Endothelial cell (in vitro differentiated cells): ENCODE measurements at regions not wholly inside any gene's neighbourhood (a gene's known extent, or its start where the extent isn't known, plus 50 kb on each side); places are given as distances from the start of the nearest gene placed in this dataset.
"Not testable (repeated sequence)": the region's sequence is repeated elsewhere in the genome, so short reads cannot be mapped to it uniquely, and the experiment has no call there.

ENCODE experiments used
- DNase-seq: peaks from one replicate; pipeline ENCODE4 v3.0.0; 2021; ENCODE audit warnings: low spot score
- H3K27ac Mint-ChIP-seq: one replicate; pipeline ENCODE4 v1.8.0; 2021; ENCODE audit warnings: mixed read lengths, inconsistent platforms; ENCODE audit not compliant: unreplicated experiment
- H3K27me3 Mint-ChIP-seq: one replicate; pipeline ENCODE4 v1.8.0; 2021; ENCODE audit warnings: mild to moderate bottlenecking, moderate library complexity, mixed read lengths, inconsistent platforms; ENCODE audit not compliant: unreplicated experiment
- H3K36me3 Mint-ChIP-seq: one replicate; pipeline ENCODE4 v1.8.0; 2021; ENCODE audit warnings: mild to moderate bottlenecking, low read depth, mixed read lengths, inconsistent platforms; ENCODE audit not compliant: unreplicated experiment
- H3K4me1 Mint-ChIP-seq: one replicate; pipeline ENCODE4 v1.8.0; 2021; ENCODE audit warnings: mild to moderate bottlenecking, mixed read lengths, inconsistent platforms; ENCODE audit not compliant: unreplicated experiment
- H3K4me3 Mint-ChIP-seq: one replicate; pipeline ENCODE4 v1.8.0; 2021; ENCODE audit warnings: mild to moderate bottlenecking, mixed read lengths, inconsistent platforms; ENCODE audit not compliant: unreplicated experiment
- H3K9me3 Mint-ChIP-seq: one replicate; pipeline ENCODE4 v1.8.0; 2021; ENCODE audit warnings: mixed read lengths, inconsistent platforms; ENCODE audit not compliant: unreplicated experiment
- CTCF ChIP-seq: fragments of 200-600 bp; sonication (generic); IDR thresholded peaks from one replicate; pipeline ENCODE4 v1.5.0; 2021; ENCODE audit warnings: antibody characterized with exemption; ENCODE audit not compliant: unreplicated experiment

- H3K27ac Mint-ChIP-seq, result no peak overlapping the region
- H3K9me3 Mint-ChIP-seq, result no peaks in the 10 kb centered on the region
- H3K27me3 Mint-ChIP-seq, result no peaks in the 10 kb centered on the region
- H3K4me1 Mint-ChIP-seq, result no peaks in the 10 kb centered on the region
- H3K4me3 Mint-ChIP-seq, result no peak overlapping the region
- no peaks in the 10 kb centered on the region for H3K36me3 Mint-ChIP-seq
- no peak for DNase-seq
- TF ChIP-seq CTCF, result no peak
Observed at GRCh38 chr4:45215976-45216542, 489.7 kb upstream of the GNPDA2 start.

DNA sequence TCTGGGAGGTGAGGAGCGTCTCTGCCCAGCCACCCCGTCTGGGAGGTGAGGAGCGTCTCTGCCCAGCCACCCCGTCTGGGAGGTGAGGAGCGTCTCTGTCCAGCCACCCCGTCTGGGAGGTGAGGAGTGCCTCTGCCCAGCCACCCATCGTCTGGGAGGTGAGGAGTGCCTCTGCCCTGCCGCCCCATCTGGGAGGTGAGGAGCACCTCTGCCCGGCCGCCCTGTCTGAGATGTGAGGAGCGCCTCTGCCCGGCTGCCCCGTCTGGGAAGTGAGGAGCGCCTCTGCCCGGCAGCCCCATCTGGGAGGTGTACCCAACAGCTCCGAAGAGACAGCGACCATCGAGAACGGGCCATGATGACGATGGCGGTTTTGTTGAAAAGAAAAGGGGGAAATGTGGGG lies 482.1 kb upstream of the GNPDA2 start:
- peaks cover 20% of the 10 kb centered on the region for H3K9me3 Mint-ChIP-seq
- not testable (repeated sequence) for H3K4me3 Mint-ChIP-seq, H3K27me3 Mint-ChIP-seq, H3K4me1 Mint-ChIP-seq, H3K27ac Mint-ChIP-seq, DNase-seq
- peaks cover 15% of the 10 kb centered on the region for H3K36me3 Mint-ChIP-seq

GRCh38 chr4:45207864-45208331 lies 481.5 kb upstream of the GNPDA2 start:
- not testable (repeated sequence) for H3K27ac Mint-ChIP-seq, H3K27me3 Mint-ChIP-seq, H3K4me3 Mint-ChIP-seq, DNase-seq, H3K4me1 Mint-ChIP-seq
- Mint-ChIP-seq H3K9me3 (peaks cover 20% of the 10 kb centered on the region), H3K36me3 (peaks cover 15% of the 10 kb centered on the region)

DNA sequence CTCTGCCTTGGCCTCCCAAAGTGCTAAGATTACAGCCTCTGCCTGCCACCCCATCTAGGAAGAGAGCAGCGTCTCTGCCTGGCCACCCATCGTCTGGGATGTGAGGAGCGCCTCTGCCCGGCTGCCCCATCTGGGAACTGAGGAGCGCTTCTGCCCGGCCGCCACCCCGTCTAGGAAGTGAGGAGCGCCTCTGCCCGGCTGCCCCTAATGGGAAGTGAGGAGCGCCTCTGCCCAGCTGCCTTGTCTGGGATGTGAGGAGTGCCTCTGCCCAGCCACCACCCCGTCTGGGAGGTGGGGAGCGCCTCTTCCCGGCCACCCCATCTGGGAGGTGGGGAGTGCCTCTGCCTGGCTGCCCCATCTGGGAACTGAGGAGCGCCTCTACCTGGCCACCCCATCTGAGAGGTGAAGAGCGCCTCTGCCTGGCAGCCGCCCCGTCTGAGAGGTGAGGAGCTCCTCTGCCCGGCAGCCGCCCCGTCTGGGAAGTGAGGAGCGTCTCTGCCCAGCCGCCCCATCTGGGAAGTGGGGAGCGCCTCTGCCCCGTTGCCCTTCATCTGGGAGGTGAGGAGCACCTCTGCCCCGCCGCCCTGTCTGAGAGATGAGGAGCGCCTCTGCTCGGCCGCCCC lies 481.0 kb upstream of the GNPDA2 start:
- not testable (repeated sequence) for H3K4me3 Mint-ChIP-seq, H3K27ac Mint-ChIP-seq, H3K27me3 Mint-ChIP-seq, H3K4me1 Mint-ChIP-seq, DNase-seq
- Mint-ChIP-seq H3K9me3 (peaks cover 20% of the 10 kb centered on the region), H3K36me3 (peaks cover 15% of the 10 kb centered on the region)

- TF ChIP-seq CTCF, result no peak
- Mint-ChIP-seq H3K27me3 (no peaks in the 10 kb centered on the region), H3K27ac (no peak overlapping the region), H3K9me3 (no peaks in the 10 kb centered on the region), H3K4me3 (no peak overlapping the region), H3K4me1 (no peaks in the 10 kb centered on the region), H3K36me3 (no peaks in the 10 kb centered on the region)
- no peak for DNase-seq
Observed at GRCh38 chr4:45199736-45200135, 473.4 kb upstream of the GNPDA2 start.

GRCh38 chr4:45188501-45188900 lies 462.1 kb upstream of the GNPDA2 start:
- no peak overlapping the region for H3K4me3 Mint-ChIP-seq
- no peak overlapping the region for H3K27ac Mint-ChIP-seq

More at GRCh38 chr4:45188501-45188900, 462.1 kb upstream of the GNPDA2 start:
- H3K9me3 Mint-ChIP-seq, result peaks cover 5% of the 10 kb centered on the region
- no peaks in the 10 kb centered on the region for H3K36me3 Mint-ChIP-seq
- no peak for TF ChIP-seq CTCF
- no peaks in the 10 kb centered on the region for H3K4me1 Mint-ChIP-seq
- no peaks in the 10 kb centered on the region for H3K27me3 Mint-ChIP-seq
- no peak for DNase-seq
